HFFc6 (cell line): ENCODE measurements at regions not wholly inside any gene's neighbourhood (a gene's known extent, or its start where the extent isn't known, plus 50 kb on each side); places are given as distances from the start of the nearest gene placed in this dataset.

Experiments
- DNase-seq: peaks from one replicate; pipeline ENCODE4 v3.0.0-alpha.2; 2018
- H3K27ac Mint-ChIP-seq: 2 replicates; pipeline ENCODE4 v1.8.0; 2020; ENCODE audit warnings: mild to moderate bottlenecking, mixed read lengths
- H3K27me3 Mint-ChIP-seq: 2 replicates; pipeline ENCODE4 v1.8.0; 2021; ENCODE audit warnings: mild to moderate bottlenecking, moderate library complexity, mixed read lengths; ENCODE audit not compliant: insufficient read depth
- H3K36me3 Mint-ChIP-seq: 2 replicates; pipeline ENCODE4 v1.8.0; 2021; ENCODE audit warnings: low read depth, mixed read lengths
- H3K4me1 Mint-ChIP-seq: 2 replicates; pipeline ENCODE4 v1.8.0; 2020; ENCODE audit warnings: low read depth, mixed read lengths
- H3K4me3 Mint-ChIP-seq: 2 replicates; pipeline ENCODE4 v1.8.0; 2020; ENCODE audit warnings: mild to moderate bottlenecking, moderate library complexity, mixed read lengths
- H3K9me3 Mint-ChIP-seq: 2 replicates; pipeline ENCODE4 v1.8.0; 2020; ENCODE audit warnings: mild to moderate bottlenecking, mixed read lengths
- TF ChIP-seq, protein P1 (sequence below): fragments of 200-600 bp; sonication (generic); IDR thresholded peaks from 2 replicates; pipeline ENCODE4 v1.5.0; 2021; ENCODE audit warnings: antibody characterized with exemption, mild to moderate bottlenecking

- Mint-ChIP-seq H3K4me1 (no peaks in the 10 kb centered on the region), H3K4me3 (no peak overlapping the region), H3K27ac (no peak overlapping the region), H3K36me3 (no peaks in the 10 kb centered on the region; the same call in 1 of the 2 replicates), H3K27me3 (no peaks in the 10 kb centered on the region; the same call in 1 of the 2 replicates), H3K9me3 (peaks cover 45% of the 10 kb centered on the region)
- DNase-seq: no peak
- TF ChIP-seq, protein P1, sequence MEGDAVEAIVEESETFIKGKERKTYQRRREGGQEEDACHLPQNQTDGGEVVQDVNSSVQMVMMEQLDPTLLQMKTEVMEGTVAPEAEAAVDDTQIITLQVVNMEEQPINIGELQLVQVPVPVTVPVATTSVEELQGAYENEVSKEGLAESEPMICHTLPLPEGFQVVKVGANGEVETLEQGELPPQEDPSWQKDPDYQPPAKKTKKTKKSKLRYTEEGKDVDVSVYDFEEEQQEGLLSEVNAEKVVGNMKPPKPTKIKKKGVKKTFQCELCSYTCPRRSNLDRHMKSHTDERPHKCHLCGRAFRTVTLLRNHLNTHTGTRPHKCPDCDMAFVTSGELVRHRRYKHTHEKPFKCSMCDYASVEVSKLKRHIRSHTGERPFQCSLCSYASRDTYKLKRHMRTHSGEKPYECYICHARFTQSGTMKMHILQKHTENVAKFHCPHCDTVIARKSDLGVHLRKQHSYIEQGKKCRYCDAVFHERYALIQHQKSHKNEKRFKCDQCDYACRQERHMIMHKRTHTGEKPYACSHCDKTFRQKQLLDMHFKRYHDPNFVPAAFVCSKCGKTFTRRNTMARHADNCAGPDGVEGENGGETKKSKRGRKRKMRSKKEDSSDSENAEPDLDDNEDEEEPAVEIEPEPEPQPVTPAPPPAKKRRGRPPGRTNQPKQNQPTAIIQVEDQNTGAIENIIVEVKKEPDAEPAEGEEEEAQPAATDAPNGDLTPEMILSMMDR: no peak
Observed at GRCh38 chr3:102841866-102842265, 407.1 kb downstream of the ZPLD1 start.

GRCh38 chr3:102866845-102867244, 432.0 kb downstream of the ZPLD1 start:
- TF ChIP-seq, protein P1: no peak
- H3K27ac Mint-ChIP-seq: no peak overlapping the region
- peaks cover 12% of the 10 kb centered on the region for H3K9me3 Mint-ChIP-seq
- no peak for DNase-seq
- no peaks in the 10 kb centered on the region for H3K4me1 Mint-ChIP-seq
- H3K27me3 Mint-ChIP-seq: no peaks in the 10 kb centered on the region
- no peak overlapping the region for H3K4me3 Mint-ChIP-seq
- no peaks in the 10 kb centered on the region for H3K36me3 Mint-ChIP-seq

- DNase-seq: no peak
- H3K4me3 Mint-ChIP-seq: no peak overlapping the region
- H3K9me3 Mint-ChIP-seq: peaks cover 33% of the 10 kb centered on the region
- H3K27me3 Mint-ChIP-seq: no peaks in the 10 kb centered on the region
- no peaks in the 10 kb centered on the region for H3K4me1 Mint-ChIP-seq
- no peak overlapping the region for H3K27ac Mint-ChIP-seq
- TF ChIP-seq, protein P1: no peak
- no peaks in the 10 kb centered on the region for H3K36me3 Mint-ChIP-seq
Observed at GRCh38 chr3:102883515-102883914, 448.7 kb downstream of the ZPLD1 start.

- no peak overlapping the region for H3K27ac Mint-ChIP-seq
- no peaks in the 10 kb centered on the region for H3K27me3 Mint-ChIP-seq
- DNase-seq: no peak
- TF ChIP-seq, protein P1: no peak
- H3K9me3 Mint-ChIP-seq: peaks cover 33% of the 10 kb centered on the region
- H3K4me3 Mint-ChIP-seq: no peak overlapping the region
- H3K36me3 Mint-ChIP-seq: no peaks in the 10 kb centered on the region
- H3K4me1 Mint-ChIP-seq: no peaks in the 10 kb centered on the region
Observed at GRCh38 chr3:102885289-102885688, 450.5 kb downstream of the ZPLD1 start.

GRCh38 chr3:102887431-102887830, 452.6 kb downstream of the ZPLD1 start:
- Mint-ChIP-seq H3K36me3 (no peaks in the 10 kb centered on the region), H3K4me3 (no peak overlapping the region), H3K27ac (no peak overlapping the region)

More at GRCh38 chr3:102887431-102887830, 452.6 kb downstream of the ZPLD1 start:
- DNase-seq: no peak
- Mint-ChIP-seq H3K4me1 (no peaks in the 10 kb centered on the region), H3K27me3 (peaks cover 1% of the 10 kb centered on the region; the same call in 1 of the 2 replicates), H3K9me3 (peaks cover 43% of the 10 kb centered on the region)
- TF ChIP-seq, protein P1: no peak
